Upper lobe of left lung (tissue), 6 donors: ENCODE measurements at regions not wholly inside any gene's neighbourhood (a gene's known extent, or its start where the extent isn't known, plus 50 kb on each side); places are given as distances from the start of the nearest gene placed in this dataset.

Experiments used
- ATAC-seq, 2 donors: fragments of 200-7000 bp; cut with Tn5 transposase; one replicate each; pipeline ENCODE4 v1.9.1; 2022; ENCODE audit warnings: mild to moderate bottlenecking in 2 of 2, moderate library complexity in 2 of 2; ENCODE audit not compliant: low FRiP score in 2 of 2
- DNase-seq, 2 donors: peaks; one replicate each; pipeline ENCODE4 v3.0.0-alpha.2; 2019 to 2020
- H3K27ac ChIP-seq, 4 donors: fragments of 200-600 bp; sonication (generic); one replicate each; pipeline ENCODE4 v1.5.1; 2016 to 2019
- H3K27me3 ChIP-seq, 4 donors: fragments of 200-600 bp; sonication (generic); one replicate each; pipeline ENCODE4 v1.5.1; 2017 to 2019
- H3K36me3 ChIP-seq, 4 donors: fragments of 200-600 bp; sonication (generic); one replicate each; pipeline ENCODE4 v1.5.1; 2016 to 2019
- H3K4me1 ChIP-seq, 4 donors: fragments of 200-600 bp; sonication (generic); one replicate each; pipeline ENCODE4 v1.5.1; 2018 to 2019
- H3K4me3 ChIP-seq, 4 donors: fragments of 200-600 bp; sonication (generic); one replicate each; pipeline ENCODE4 v1.5.1; 2017 to 2019; ENCODE audit warnings: mild to moderate bottlenecking in 2 of 4, moderate library complexity in 1 of 4
- H3K9me3 ChIP-seq, 4 donors: fragments of 200-600 bp; sonication (generic); one replicate each; pipeline ENCODE4 v1.5.1; 2018 to 2019
- EP300 ChIP-seq, 4 donors: sonication (generic); formaldehyde crosslinking; IDR thresholded peaks; one replicate each; pipeline ENCODE4 v1.5.1; 2017; ENCODE audit warnings: antibody characterized with exemption in 4 of 4, control low read depth in 2 of 4
- POLR2A ChIP-seq, 4 donors: fragments of 450-650 bp; IDR thresholded peaks; one replicate each; pipeline ENCODE4 v1.5.1; 2016 to 2017; ENCODE audit warnings: antibody characterized with exemption in 4 of 4, mild to moderate bottlenecking in 2 of 4
- POLR2AphosphoS5 ChIP-seq, 2 donors: sonication (generic); formaldehyde crosslinking; IDR thresholded peaks; one replicate each; pipeline ENCODE4 v1.5.1; 2017; ENCODE audit warnings: antibody characterized with exemption in 2 of 2
- WGBS, 2 donors: methylation state at CpG; one replicate each; pipeline ENCODE4 v1.1.5; 2017 to 2018; 5-methylcytosine and 5-hydroxymethylcytosine counted together
- TF ChIP-seq, protein P1 (sequence below), 6 experiments: fragments of 450-650 bp in 4 of 6; fragments of 200-600 bp in 2 of 6; sonication (generic) in 2 of 6; IDR thresholded peaks; one replicate each; pipeline ENCODE4 v1.5.1; 2016 to 2019; ENCODE audit warnings: antibody characterized with exemption in 6 of 6
- donor health status: DM: no; HTN: no; CAD: no; lungs with moderate emphysema.
- donor health status: DM: no; HTN: yes; CAD: no; lungs with severe emphysema.

DNA sequence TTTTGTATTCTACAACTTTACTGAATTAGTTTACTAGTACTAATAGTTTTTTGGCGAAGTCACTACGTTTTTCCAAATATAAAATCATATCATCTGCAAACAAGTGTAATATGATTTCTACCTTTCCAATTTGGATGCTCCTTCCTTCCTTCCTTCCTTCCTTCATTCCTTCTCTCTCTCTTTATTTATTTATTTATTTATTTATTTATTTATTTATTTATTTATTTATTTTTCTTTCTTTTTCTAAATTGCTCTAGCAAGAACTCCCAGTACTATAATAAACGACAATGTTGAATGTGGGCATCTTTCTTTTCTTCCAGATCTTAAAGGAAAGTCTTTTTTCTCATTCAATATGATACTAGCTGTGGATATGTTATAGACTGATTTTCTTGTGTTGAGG, 656.0 kb upstream of the LUZP2 start:
- Histone ChIP-seq H3K4me3 (no peak overlapping the region), H3K4me1 (no peaks in the 10 kb centered on the region), H3K9me3 (no peaks in the 10 kb centered on the region), H3K27ac (no peak overlapping the region), H3K27me3 (no peaks in the 10 kb centered on the region), H3K36me3 (no peaks in the 10 kb centered on the region)
- TF ChIP-seq POLR2AphosphoS5 (IDR thresholded peaks at IDR 0.05) = no peak
- TF ChIP-seq POLR2A (IDR thresholded peaks at IDR 0.05) = no peak
- TF ChIP-seq, protein P1, sequence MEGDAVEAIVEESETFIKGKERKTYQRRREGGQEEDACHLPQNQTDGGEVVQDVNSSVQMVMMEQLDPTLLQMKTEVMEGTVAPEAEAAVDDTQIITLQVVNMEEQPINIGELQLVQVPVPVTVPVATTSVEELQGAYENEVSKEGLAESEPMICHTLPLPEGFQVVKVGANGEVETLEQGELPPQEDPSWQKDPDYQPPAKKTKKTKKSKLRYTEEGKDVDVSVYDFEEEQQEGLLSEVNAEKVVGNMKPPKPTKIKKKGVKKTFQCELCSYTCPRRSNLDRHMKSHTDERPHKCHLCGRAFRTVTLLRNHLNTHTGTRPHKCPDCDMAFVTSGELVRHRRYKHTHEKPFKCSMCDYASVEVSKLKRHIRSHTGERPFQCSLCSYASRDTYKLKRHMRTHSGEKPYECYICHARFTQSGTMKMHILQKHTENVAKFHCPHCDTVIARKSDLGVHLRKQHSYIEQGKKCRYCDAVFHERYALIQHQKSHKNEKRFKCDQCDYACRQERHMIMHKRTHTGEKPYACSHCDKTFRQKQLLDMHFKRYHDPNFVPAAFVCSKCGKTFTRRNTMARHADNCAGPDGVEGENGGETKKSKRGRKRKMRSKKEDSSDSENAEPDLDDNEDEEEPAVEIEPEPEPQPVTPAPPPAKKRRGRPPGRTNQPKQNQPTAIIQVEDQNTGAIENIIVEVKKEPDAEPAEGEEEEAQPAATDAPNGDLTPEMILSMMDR (IDR thresholded peaks at IDR 0.05) = no peak
- no peak for TF ChIP-seq EP300 (IDR thresholded peaks at IDR 0.05)
- DNase-seq (no peak), ATAC-seq (no peak)
- 93 to 96% methylated on average over 3 of the region's 3 CpGs for WGBS, 2 donors

DNA sequence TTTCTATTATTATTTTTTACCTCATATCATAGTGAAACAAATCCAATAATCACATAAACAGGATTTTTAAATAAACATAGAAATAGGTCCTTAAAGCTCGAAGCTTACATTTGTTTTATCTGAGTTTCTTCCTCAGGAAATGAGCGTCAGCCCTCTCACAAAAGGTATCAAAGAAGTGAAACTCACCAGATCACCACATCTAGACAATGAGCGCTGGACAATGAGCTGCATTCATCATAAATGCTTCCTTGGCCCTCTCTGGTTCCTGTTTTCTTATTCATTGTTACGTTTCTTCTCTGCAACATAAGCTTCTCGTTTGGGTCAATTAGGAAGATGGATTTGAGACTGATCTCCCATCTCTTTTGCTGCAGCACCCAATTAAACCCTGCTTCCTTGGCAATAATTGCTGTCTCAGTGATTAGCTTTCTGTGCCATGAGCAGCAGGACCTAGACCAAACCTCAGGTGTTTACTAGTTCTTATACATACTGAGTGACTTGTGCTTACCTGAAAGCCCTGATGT, 649.9 kb upstream of the LUZP2 start:
- no peak for TF ChIP-seq EP300 (IDR thresholded peaks at IDR 0.05)
- no peak for TF ChIP-seq POLR2A (IDR thresholded peaks at IDR 0.05)
- no peak for TF ChIP-seq POLR2AphosphoS5 (IDR thresholded peaks at IDR 0.05)
- TF ChIP-seq, protein P1 (IDR thresholded peaks at IDR 0.05) = no peak
- no peak overlapping the region for H3K4me3 ChIP-seq
- no peaks in the 10 kb centered on the region for H3K4me1 ChIP-seq
- H3K27ac ChIP-seq = no peak overlapping the region
- no peaks in the 10 kb centered on the region for H3K36me3 ChIP-seq
- DNase-seq (no peak), ATAC-seq (no peak)
- WGBS, 2 donors = 55 to 65% methylated on average over 5 of the region's 5 CpGs
- no peaks in the 10 kb centered on the region for H3K9me3 ChIP-seq
- no peaks in the 10 kb centered on the region for H3K27me3 ChIP-seq

DNA sequence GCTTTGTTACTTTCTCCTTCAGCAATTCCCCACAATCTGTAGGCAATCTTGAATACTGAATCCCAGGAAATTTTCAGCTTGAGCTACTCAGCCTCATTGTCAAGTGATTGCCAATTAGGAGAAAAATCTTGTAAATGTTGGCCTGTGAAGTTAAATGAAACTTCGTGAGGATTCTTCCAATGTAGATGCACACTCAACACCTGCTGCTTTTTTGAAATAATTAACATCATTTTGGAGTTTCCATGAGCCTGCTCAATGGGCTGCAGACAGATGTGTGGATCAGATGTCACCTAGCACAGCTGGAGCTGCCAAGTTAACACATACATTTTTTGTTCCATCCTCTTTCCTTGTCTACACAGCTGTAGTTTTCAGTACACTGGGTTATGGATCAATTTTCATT, 645.6 kb upstream of the LUZP2 start:
- WGBS, 2 donors = 43 to 79% methylated on average over 1 of the region's 1 CpG
- ATAC-seq (no peak), DNase-seq (no peak)
- Histone ChIP-seq H3K27me3 (no peaks in the 10 kb centered on the region), H3K36me3 (no peaks in the 10 kb centered on the region), H3K4me3 (no peak overlapping the region), H3K27ac (no peak overlapping the region), H3K4me1 (no peaks in the 10 kb centered on the region), H3K9me3 (no peaks in the 10 kb centered on the region)
- TF ChIP-seq, protein P1 (IDR thresholded peaks at IDR 0.05) = no peak
- no peak for TF ChIP-seq POLR2A (IDR thresholded peaks at IDR 0.05)
- no peak for TF ChIP-seq EP300 (IDR thresholded peaks at IDR 0.05)
- no peak for TF ChIP-seq POLR2AphosphoS5 (IDR thresholded peaks at IDR 0.05)

DNA sequence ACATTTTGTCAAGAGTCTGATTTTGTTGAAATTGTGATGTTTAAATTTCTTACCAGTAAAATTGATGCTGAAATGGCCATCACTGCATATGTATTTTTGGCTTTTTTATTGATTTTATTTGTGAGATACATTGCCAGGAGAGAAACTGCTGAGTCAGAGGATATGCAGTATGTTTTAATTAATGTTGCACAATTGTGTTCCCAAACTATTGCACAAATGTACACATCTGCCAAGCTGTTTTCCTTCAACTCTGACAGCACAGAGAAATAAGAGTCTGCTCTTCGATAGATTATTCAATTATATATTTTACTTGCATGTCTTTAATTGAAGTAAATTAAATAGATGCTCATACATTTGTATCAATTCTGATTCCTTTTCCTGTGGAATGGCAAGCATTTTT, 640.2 kb upstream of the LUZP2 start:
- DNase-seq = no peak
- 73 to 81% methylated on average over 1 of the region's 1 CpG for WGBS, 2 donors
- TF ChIP-seq POLR2AphosphoS5 (IDR thresholded peaks at IDR 0.05) (no peak), EP300 (IDR thresholded peaks at IDR 0.05) (no peak), POLR2A (IDR thresholded peaks at IDR 0.05) (no peak)
- TF ChIP-seq, protein P1 (IDR thresholded peaks at IDR 0.05) = no peak

DNA sequence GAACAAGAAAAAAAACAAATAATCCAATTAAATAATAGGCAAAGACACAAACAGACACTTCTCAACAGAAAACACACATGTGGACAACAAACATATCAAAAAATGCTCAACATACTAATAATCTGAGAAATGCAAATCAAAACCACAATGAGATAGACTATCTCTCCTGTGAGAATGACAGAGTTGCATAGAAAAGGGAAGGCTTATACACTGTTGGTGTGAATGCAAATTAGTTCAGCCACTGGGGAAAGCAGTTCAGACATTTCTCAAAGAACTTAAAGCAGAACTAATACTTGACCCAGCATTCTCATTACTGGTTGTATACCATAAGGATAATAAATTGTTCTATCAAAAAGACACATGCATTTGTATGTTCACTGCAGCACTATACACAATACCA, 637.8 kb upstream of the LUZP2 start:
- no peak for TF ChIP-seq POLR2A (IDR thresholded peaks at IDR 0.05)
- no peak for TF ChIP-seq POLR2AphosphoS5 (IDR thresholded peaks at IDR 0.05)
- TF ChIP-seq EP300 (IDR thresholded peaks at IDR 0.05) = no peak
- ATAC-seq = no peak
- no peak overlapping the region for H3K4me3 ChIP-seq
- H3K4me1 ChIP-seq = no peaks in the 10 kb centered on the region
- H3K27ac ChIP-seq = no peak overlapping the region
- DNase-seq = no peak
- no peaks in the 10 kb centered on the region for H3K9me3 ChIP-seq
- no peaks in the 10 kb centered on the region for H3K36me3 ChIP-seq
- no peaks in the 10 kb centered on the region for H3K27me3 ChIP-seq

More for the DNA sequence above, 640.2 kb upstream of the LUZP2 start:
- Histone ChIP-seq H3K36me3 (no peaks in the 10 kb centered on the region), H3K27me3 (no peaks in the 10 kb centered on the region), H3K4me1 (no peaks in the 10 kb centered on the region), H3K27ac (no peak overlapping the region), H3K9me3 (no peaks in the 10 kb centered on the region), H3K4me3 (no peak overlapping the region)
- no peak for ATAC-seq
